Endothelial cell (in vitro differentiated cells): ENCODE measurements at regions not wholly inside any gene's neighbourhood (a gene's known extent, or its start where the extent isn't known, plus 50 kb on each side); places are given as distances from the start of the nearest gene placed in this dataset.

Source experiments
- DNase-seq: peaks from one replicate; pipeline ENCODE4 v3.0.0; 2021; ENCODE audit warnings: low spot score
- H3K27ac Mint-ChIP-seq: one replicate; pipeline ENCODE4 v1.8.0; 2021; ENCODE audit warnings: mixed read lengths, inconsistent platforms; ENCODE audit not compliant: unreplicated experiment
- H3K27me3 Mint-ChIP-seq: one replicate; pipeline ENCODE4 v1.8.0; 2021; ENCODE audit warnings: mild to moderate bottlenecking, moderate library complexity, mixed read lengths, inconsistent platforms; ENCODE audit not compliant: unreplicated experiment
- H3K36me3 Mint-ChIP-seq: one replicate; pipeline ENCODE4 v1.8.0; 2021; ENCODE audit warnings: mild to moderate bottlenecking, low read depth, mixed read lengths, inconsistent platforms; ENCODE audit not compliant: unreplicated experiment
- H3K4me1 Mint-ChIP-seq: one replicate; pipeline ENCODE4 v1.8.0; 2021; ENCODE audit warnings: mild to moderate bottlenecking, mixed read lengths, inconsistent platforms; ENCODE audit not compliant: unreplicated experiment
- H3K4me3 Mint-ChIP-seq: one replicate; pipeline ENCODE4 v1.8.0; 2021; ENCODE audit warnings: mild to moderate bottlenecking, mixed read lengths, inconsistent platforms; ENCODE audit not compliant: unreplicated experiment
- H3K9me3 Mint-ChIP-seq: one replicate; pipeline ENCODE4 v1.8.0; 2021; ENCODE audit warnings: mixed read lengths, inconsistent platforms; ENCODE audit not compliant: unreplicated experiment
- CTCF ChIP-seq: fragments of 200-600 bp; sonication (generic); IDR thresholded peaks from one replicate; pipeline ENCODE4 v1.5.0; 2021; ENCODE audit warnings: antibody characterized with exemption; ENCODE audit not compliant: unreplicated experiment

DNA sequence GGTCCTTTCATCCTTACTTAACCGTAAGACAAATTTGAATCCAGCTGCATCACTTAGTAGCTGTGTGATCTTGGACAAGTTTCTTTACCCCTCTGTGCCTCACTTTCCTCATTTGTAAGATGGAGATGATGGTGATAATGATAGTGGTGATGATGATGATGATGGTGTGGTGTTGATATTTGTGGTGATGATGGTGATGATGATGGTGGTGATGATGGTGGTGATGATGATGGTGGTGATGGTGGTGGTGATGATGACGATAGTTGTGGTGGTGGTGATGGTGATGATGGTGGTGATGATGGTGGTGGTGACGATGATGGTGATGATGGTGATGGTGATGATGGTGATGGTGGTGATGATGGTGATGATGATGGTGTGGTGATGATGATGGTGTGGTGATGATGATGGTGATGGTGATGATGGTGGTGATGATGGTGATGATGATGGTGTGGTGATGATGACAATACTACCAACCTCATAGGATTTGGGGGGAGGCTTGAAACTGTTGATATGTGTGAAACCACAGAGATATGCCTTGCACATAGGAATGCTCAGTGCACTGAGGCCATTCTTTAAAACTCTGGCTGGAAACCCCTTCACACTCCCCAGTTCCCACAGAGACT is 233.2 kb downstream of the LY86 start:
- no peaks in the 10 kb centered on the region for H3K36me3 Mint-ChIP-seq

DNA sequence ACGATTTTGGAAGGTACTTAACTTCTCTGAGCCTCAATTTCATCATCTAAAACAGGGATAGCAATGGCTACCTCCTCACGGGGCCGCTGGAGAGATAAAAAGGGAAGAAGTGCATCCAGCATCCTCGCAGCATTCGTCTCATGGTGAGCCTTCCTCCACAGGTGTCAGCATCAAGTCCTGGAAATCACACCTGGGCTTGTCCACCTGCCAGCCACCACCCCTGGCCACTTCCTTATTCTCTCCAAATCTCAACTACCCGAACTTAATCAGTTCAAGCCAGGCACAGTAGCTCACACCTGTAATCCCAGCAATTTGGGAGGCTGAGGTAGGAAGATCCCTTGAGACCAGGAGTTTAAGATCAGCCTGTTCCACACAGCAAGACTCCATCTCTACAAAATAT is 234.5 kb downstream of the LY86 start:
- no peak for TF ChIP-seq CTCF
- Mint-ChIP-seq H3K36me3 (no peaks in the 10 kb centered on the region), H3K9me3 (no peaks in the 10 kb centered on the region), H3K27ac (no peak overlapping the region), H3K27me3 (peaks cover 9% of the 10 kb centered on the region), H3K4me3 (no peak overlapping the region), H3K4me1 (no peaks in the 10 kb centered on the region)
- DNase-seq, result no peak

More for the DNA sequence above, 233.2 kb downstream of the LY86 start:
- DNase-seq, result no peak
- H3K27ac Mint-ChIP-seq, result no peak overlapping the region
- no peaks in the 10 kb centered on the region for H3K9me3 Mint-ChIP-seq
- no peak overlapping the region for H3K4me3 Mint-ChIP-seq
- H3K4me1 Mint-ChIP-seq, result no peaks in the 10 kb centered on the region
- peaks cover 9% of the 10 kb centered on the region for H3K27me3 Mint-ChIP-seq
- no peak for TF ChIP-seq CTCF

- H3K4me3 Mint-ChIP-seq, result no peak overlapping the region
- H3K27ac Mint-ChIP-seq, result no peak overlapping the region
- peaks cover 9% of the 10 kb centered on the region for H3K27me3 Mint-ChIP-seq
- TF ChIP-seq CTCF, result no peak
- H3K36me3 Mint-ChIP-seq, result no peaks in the 10 kb centered on the region
- DNase-seq, result no peak
- H3K9me3 Mint-ChIP-seq, result no peaks in the 10 kb centered on the region
- no peaks in the 10 kb centered on the region for H3K4me1 Mint-ChIP-seq
These were observed 235.2 kb downstream of the LY86 start for GRCh38 chr6:6823568-6824224.

- no peak overlapping the region for H3K27ac Mint-ChIP-seq
- H3K9me3 Mint-ChIP-seq, result no peaks in the 10 kb centered on the region
- H3K27me3 Mint-ChIP-seq, result peaks cover 9% of the 10 kb centered on the region
- no peaks in the 10 kb centered on the region for H3K36me3 Mint-ChIP-seq
- no peak overlapping the region for H3K4me3 Mint-ChIP-seq
- no peaks in the 10 kb centered on the region for H3K4me1 Mint-ChIP-seq
- no peak for TF ChIP-seq CTCF
- DNase-seq, result no peak
These were observed 235.9 kb downstream of the LY86 start for GRCh38 chr6:6824381-6824780.

DNA sequence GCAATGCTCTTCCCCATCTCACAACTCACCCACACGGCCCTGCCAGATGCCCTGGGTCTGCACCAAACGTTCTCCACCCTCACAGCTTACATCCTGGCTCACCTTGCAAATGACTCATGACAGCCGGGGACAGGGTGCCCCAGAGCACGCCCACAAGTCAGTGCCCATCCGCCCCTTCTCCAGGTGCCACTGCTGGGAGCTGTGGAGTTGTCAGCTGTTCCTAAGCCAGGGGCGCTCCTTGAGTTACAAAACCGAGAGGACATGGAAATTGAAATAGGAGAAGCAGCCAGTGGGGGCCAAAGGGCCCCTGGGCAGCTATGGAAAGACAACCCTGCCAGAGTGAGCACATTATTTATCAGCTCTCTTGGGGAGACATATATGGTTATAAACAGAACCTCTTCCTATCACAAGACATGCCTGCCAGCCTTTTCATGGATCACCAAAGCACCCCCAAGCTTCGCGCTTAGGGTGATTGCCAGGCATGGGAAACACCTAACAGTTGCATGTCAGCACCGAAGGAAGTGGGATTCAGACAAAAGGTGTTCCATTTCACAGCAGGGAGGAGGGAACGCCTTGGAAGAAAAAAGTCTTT is 236.8 kb downstream of the LY86 start:
- Mint-ChIP-seq H3K4me1 (peaks cover 4% of the 10 kb centered on the region), H3K9me3 (no peaks in the 10 kb centered on the region), H3K27ac (peak overlapping the region; percentile 53), H3K4me3 (no peak overlapping the region), H3K36me3 (no peaks in the 10 kb centered on the region), H3K27me3 (peaks cover 9% of the 10 kb centered on the region)
- TF ChIP-seq CTCF, result no peak
- no peak for DNase-seq
